Endothelial cell of umbilical vein (primary cell): ENCODE measurements at regions not wholly inside any gene's neighbourhood (a gene's known extent, or its start where the extent isn't known, plus 50 kb on each side); places are given as distances from the start of the nearest gene placed in this dataset.

ENCODE experiments used
- BruUV-seq: library from RNA; stranded (reverse); fragments of 400-500 nt; replicated peaks from 2 replicates; lab custom pipeline; 2021; lab: Mats Ljungman, UMichigan
- CTCF ChIA-PET: fragments of 300-600, 350-600 bp; sonication (Branson Sonifier 250); formaldehyde crosslinking; loops from one replicate; lab custom pipeline; 2021; ENCODE audit warnings: antibody characterized with exemption, inconsistent platforms; lab: Charles Lee
- POLR2A ChIA-PET: fragments of 300-600, 350-600 bp; sonication (Branson Sonifier 250); formaldehyde crosslinking; loops from one replicate; lab custom pipeline; 2021; ENCODE audit warnings: antibody characterized with exemption, inconsistent platforms; lab: Charles Lee
- DNase-seq: peaks from one replicate; pipeline ENCODE4 v3.0.0-alpha.2; 2011; ENCODE audit warnings: low read depth, low spot score
- FAIRE-seq: peaks from 2 replicates; lab custom pipeline; 2011; peaks lifted over from hg19 to GRCh38; lab: Jason Lieb, UNC
- H2AFZ ChIP-seq: 2 replicates; pipeline ENCODE4 v1.6.0; 2012; ENCODE audit warnings: low read depth, low read length, control low read depth, inconsistent platforms
- H3K27ac ChIP-seq: 2 replicates; pipeline ENCODE4 v1.5.1; 2011; ENCODE audit warnings: low read depth, mild to moderate bottlenecking, control low read depth, low read length, moderate library complexity; ENCODE audit not compliant: insufficient read depth
- H3K27me3 ChIP-seq, 2 experiments: 2 replicates each; pipeline versions ENCODE4 v1.6.0 to v1.6.1; 2011; ENCODE audit warnings: low read length in 2 of 2, mixed read lengths in 1 of 2; ENCODE audit not compliant: control insufficient read depth in 2 of 2, insufficient read depth in 2 of 2
- H3K36me3 ChIP-seq, 2 experiments: 2 replicates in 1 of 2; 3 replicates in 1 of 2; pipeline ENCODE4 v1.5.1; 2011; ENCODE audit warnings: low read length in 2 of 2, mild to moderate bottlenecking in 1 of 2, moderate library complexity in 1 of 2; ENCODE audit not compliant: control insufficient read depth in 2 of 2, insufficient read depth in 2 of 2; ENCODE audit errors: extremely low read depth in 1 of 2
- H3K4me1 ChIP-seq: 3 replicates; pipeline ENCODE4 v1.5.1; 2011; ENCODE audit warnings: mild to moderate bottlenecking, low read length; ENCODE audit not compliant: control insufficient read depth, insufficient read depth; ENCODE audit errors: extremely low read depth
- H3K4me2 ChIP-seq: 2 replicates; pipeline ENCODE4 v1.6.1; 2011; ENCODE audit warnings: low read length, control low read depth, mixed read lengths; ENCODE audit not compliant: insufficient read depth
- H3K4me3 ChIP-seq, 3 experiments: fragments of 200-600 bp in 1 of 3; sonication (generic), shearing (Covaris generic) in 1 of 3; replicated peaks in 1 of 3; 2 replicates each; pipeline ENCODE4 v1.5.1; 2011 to 2016; ENCODE audit warnings: control low read depth in 3 of 3, low read length in 3 of 3, mild to moderate bottlenecking in 2 of 3, inconsistent platforms in 1 of 3, low read depth in 1 of 3, moderate library complexity in 1 of 3; ENCODE audit not compliant: insufficient read depth in 1 of 3
- H3K79me2 ChIP-seq: 2 replicates; pipeline ENCODE4 v1.6.0; 2012; ENCODE audit warnings: low read length, inconsistent platforms; ENCODE audit not compliant: control insufficient read depth, insufficient read depth
- H3K9ac ChIP-seq: replicated peaks from 2 replicates; pipeline ENCODE3; 2011; ENCODE audit warnings: low read length, control low read depth; ENCODE audit not compliant: insufficient read depth; ENCODE audit errors: extremely low read depth
- H3K9me1 ChIP-seq: replicated peaks from 3 replicates; pipeline ENCODE4 v1.6.0; 2011; ENCODE audit warnings: mild to moderate bottlenecking, low read length; ENCODE audit not compliant: control insufficient read depth, insufficient read depth; ENCODE audit errors: extremely low read depth
- H3K9me3 ChIP-seq: replicated peaks from 2 replicates; pipeline ENCODE4 v1.5.1; 2012; ENCODE audit warnings: low read length, inconsistent platforms; ENCODE audit not compliant: control insufficient read depth, insufficient read depth
- H4K20me1 ChIP-seq: replicated peaks from 2 replicates; pipeline ENCODE3; 2011; ENCODE audit warnings: mild to moderate bottlenecking, low read length; ENCODE audit not compliant: control insufficient read depth, insufficient read depth; ENCODE audit errors: extremely low read depth
- EZH2 ChIP-seq: IDR thresholded peaks from 2 replicates; pipeline ENCODE4 v1.6.1; 2012; ENCODE audit warnings: borderline replicate concordance, low read depth, mild to moderate bottlenecking, moderate library complexity, low read length, inconsistent platforms; ENCODE audit not compliant: severe bottlenecking
- FOS ChIP-seq: IDR thresholded peaks from 2 replicates; pipeline ENCODE4 v1.6.1; 2011; ENCODE audit warnings: mild to moderate bottlenecking, low read length, moderate library complexity, borderline replicate concordance; ENCODE audit not compliant: insufficient read depth
- GATA2 ChIP-seq: IDR thresholded peaks from 2 replicates; pipeline ENCODE4 v1.7.0; 2011; ENCODE audit warnings: low read depth, mild to moderate bottlenecking, moderate library complexity, mixed read lengths, low read length; ENCODE audit not compliant: insufficient read length, insufficient read depth
- JUN ChIP-seq: IDR thresholded peaks from 2 replicates; pipeline ENCODE4 v1.6.1; 2011; ENCODE audit warnings: borderline replicate concordance, low read depth; ENCODE audit not compliant: insufficient read length, insufficient read depth
- MAX ChIP-seq: IDR thresholded peaks from 2 replicates; pipeline ENCODE4 v1.6.1; 2011; ENCODE audit not compliant: insufficient read depth, insufficient read length
- MYC ChIP-seq: IDR thresholded peaks from one replicate; pipeline ENCODE4 v1.6.1; 2011; ENCODE audit warnings: mild to moderate bottlenecking, low read depth, low read length
- POLR2A ChIP-seq: IDR thresholded peaks from 2 replicates; pipeline ENCODE4 v1.6.1; 2012; ENCODE audit warnings: low read depth, mild to moderate bottlenecking, control low read depth, low read length
- POLR2AphosphoS5 ChIP-seq: IDR thresholded peaks from 2 replicates; pipeline ENCODE4 v1.6.1; 2012; ENCODE audit warnings: low read depth, mild to moderate bottlenecking, control low read depth, low read length, moderate library complexity; ENCODE audit not compliant: insufficient read depth
- dilution Hi-C: fragments of 300-500 bp; cut with MboI; formaldehyde crosslinking; loops from one replicate; pipeline ENCODE4 v1.15.0; 2019; ENCODE audit warnings: low sequenced_read_pairs; ENCODE audit not compliant: extremely low pct_ligation_motif_present
- intact Hi-C: fragments of 100-400 bp; cut with micrococcal nuclease; formaldehyde crosslinking; loops from one replicate; pipeline ENCODE4 v1.10.0; 2022
- TF ChIP-seq, protein P1 (sequence below), 2 donors: IDR thresholded peaks; 1 replicate in 1 of 2; 2 replicates in 1 of 2; pipeline ENCODE4 v1.5.1; 2011; ENCODE audit warnings: low read length in 2 of 2, mild to moderate bottlenecking in 2 of 2, moderate library complexity in 2 of 2, control low read depth in 1 of 2, inconsistent platforms in 1 of 2, low read depth in 1 of 2; ENCODE audit not compliant: insufficient read depth in 1 of 2; ENCODE audit errors: extremely low read depth in 1 of 2

DNA sequence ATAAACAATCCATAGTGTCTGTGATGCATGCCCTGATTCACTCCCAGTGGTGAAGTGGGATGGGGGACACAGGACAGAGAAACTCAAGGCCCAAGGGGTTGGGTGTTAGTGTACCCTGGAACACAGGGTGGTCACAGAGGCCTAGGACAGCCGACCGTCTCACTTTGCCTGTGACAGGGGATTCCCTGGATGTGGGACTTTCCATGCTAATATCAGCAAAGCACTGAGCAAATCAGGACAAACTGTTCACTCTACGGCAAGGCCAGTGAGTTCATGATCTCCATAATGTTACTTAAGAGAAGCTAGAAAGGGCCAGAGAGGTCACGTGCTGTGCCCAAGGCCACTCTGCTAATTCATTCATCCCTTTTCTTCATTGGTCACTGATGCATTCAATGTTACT, 158.7 kb upstream of the RBPJ start:
- H3K36me3 ChIP-seq = no peaks in the 10 kb centered on the region
- H4K20me1 ChIP-seq = no peaks in the 10 kb centered on the region
- no peak overlapping the region for H2AFZ ChIP-seq
- intact Hi-C loops = no loop called here
- H3K9ac ChIP-seq = no peak overlapping the region
- FAIRE-seq (no peak), DNase-seq (no peak)
- ChIA-PET POLR2A (no interaction called here), CTCF (interaction anchor here (0.9 kb wide), 1 partner anchor 157 kb away, joined by 3 read pairs; no protein-coding TSS in a partner anchor)
- TF ChIP-seq POLR2A = no peak
- TF ChIP-seq, protein P1, sequence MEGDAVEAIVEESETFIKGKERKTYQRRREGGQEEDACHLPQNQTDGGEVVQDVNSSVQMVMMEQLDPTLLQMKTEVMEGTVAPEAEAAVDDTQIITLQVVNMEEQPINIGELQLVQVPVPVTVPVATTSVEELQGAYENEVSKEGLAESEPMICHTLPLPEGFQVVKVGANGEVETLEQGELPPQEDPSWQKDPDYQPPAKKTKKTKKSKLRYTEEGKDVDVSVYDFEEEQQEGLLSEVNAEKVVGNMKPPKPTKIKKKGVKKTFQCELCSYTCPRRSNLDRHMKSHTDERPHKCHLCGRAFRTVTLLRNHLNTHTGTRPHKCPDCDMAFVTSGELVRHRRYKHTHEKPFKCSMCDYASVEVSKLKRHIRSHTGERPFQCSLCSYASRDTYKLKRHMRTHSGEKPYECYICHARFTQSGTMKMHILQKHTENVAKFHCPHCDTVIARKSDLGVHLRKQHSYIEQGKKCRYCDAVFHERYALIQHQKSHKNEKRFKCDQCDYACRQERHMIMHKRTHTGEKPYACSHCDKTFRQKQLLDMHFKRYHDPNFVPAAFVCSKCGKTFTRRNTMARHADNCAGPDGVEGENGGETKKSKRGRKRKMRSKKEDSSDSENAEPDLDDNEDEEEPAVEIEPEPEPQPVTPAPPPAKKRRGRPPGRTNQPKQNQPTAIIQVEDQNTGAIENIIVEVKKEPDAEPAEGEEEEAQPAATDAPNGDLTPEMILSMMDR (IDR thresholded peaks at IDR 0.05; ENCODE audit: extremely low read depth in 1 of 2, insufficient read depth in 1 of 2, low read depth in 1 of 2, low read length in 2 of 2) = no peak
- TF ChIP-seq POLR2AphosphoS5 = no peak
- no peak for TF ChIP-seq GATA2
- no peak for TF ChIP-seq FOS
- TF ChIP-seq MAX = no peak
- TF ChIP-seq MYC = no peak
- TF ChIP-seq EZH2 = no peak
- TF ChIP-seq JUN = no peak
- no peak overlapping the region for H3K27ac ChIP-seq
- H3K4me1 ChIP-seq = no peaks in the 10 kb centered on the region
- H3K27me3 ChIP-seq = no peaks in the 10 kb centered on the region
- no peaks in the 10 kb centered on the region for H3K9me1 ChIP-seq
- H3K4me2 ChIP-seq = no peak overlapping the region
- H3K79me2 ChIP-seq = no peaks in the 10 kb centered on the region
- no peaks in the 10 kb centered on the region for H3K9me3 ChIP-seq
- H3K4me3 ChIP-seq = no peak overlapping the region
- dilution Hi-C loops = no loop called here
- BruUV-seq = no TSS peak
